Stimulated activated CD4-positive, alpha-beta T cell treated with anti-CD3 and anti-CD28 coated beads, TNF-alpha, amount 100 ng/mL, for 24 hours (primary cell): ENCODE measurements at regions not wholly inside any gene's neighbourhood (a gene's known extent, or its start where the extent isn't known, plus 50 kb on each side); places are given as distances from the start of the nearest gene placed in this dataset.
"Not testable (repeated sequence)": the region's sequence is repeated elsewhere in the genome, so short reads cannot be mapped to it uniquely, and the experiment has no call there.

Experiments
- DNase-seq, 3 experiments: peaks; one replicate each; pipeline ENCODE4 v3.0.0-alpha.2; 2020; ENCODE audit warnings: low read depth in 3 of 3

GRCh38 chr1:65020774-65021173 is 54.4 kb upstream of the JAK1 start:
- DNase-seq = no peak

- DNase-seq = no peak
Observed at GRCh38 chr1:65021795-65022194, 55.4 kb upstream of the JAK1 start.

DNA sequence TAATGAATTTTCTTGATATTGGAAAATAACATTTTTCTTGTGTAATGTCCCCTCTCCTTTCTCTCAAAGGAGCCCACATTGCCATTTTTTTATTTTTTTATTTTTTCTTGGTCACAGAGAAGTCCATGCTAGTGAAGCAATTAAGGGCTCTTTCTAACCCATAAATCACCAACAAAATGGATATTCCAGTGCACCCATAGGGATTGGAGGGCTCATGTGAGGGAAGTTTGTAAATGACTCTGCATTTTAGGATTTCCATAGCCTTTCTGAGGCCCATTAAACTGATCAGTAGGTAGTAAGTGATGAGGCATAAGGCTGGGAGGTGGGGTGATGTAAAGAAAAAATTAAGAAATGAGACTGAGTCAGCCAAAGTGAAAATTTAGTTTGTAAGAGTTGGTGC is 55.9 kb upstream of the JAK1 start:
- DNase-seq = no peak

- no peak for DNase-seq
Observed at GRCh38 chr1:65025794-65026193, 59.4 kb upstream of the JAK1 start.

DNA sequence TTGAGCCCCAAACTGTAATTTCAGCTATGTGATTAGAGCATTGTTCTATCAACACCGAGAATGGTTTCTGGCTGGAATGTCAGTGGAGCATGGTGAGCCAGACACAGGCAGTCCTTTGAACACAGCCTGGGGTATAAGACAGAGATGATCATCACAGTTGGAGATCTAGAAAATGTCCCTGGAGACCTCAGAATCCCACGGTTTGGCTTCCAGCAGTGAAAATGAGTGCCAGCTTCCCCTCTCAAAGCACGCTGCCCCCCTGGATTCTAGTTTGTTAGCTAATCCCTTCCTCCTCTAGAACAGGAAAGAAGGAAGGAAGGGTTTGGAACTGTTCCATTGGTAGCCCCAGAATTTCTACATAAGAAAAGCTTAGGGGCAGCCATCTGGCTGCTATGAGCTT is 59.9 kb upstream of the JAK1 start:
- DNase-seq = no peak

GRCh38 chr1:65027666-65028358 is 61.5 kb upstream of the JAK1 start:
- DNase-seq = no peak

- not testable (repeated sequence) for DNase-seq
Observed at GRCh38 chr1:65029434-65029833, 63.1 kb upstream of the JAK1 start.

- not testable (repeated sequence) for DNase-seq
Observed at GRCh38 chr1:65034879-65035278, 68.5 kb upstream of the JAK1 start.

DNA sequence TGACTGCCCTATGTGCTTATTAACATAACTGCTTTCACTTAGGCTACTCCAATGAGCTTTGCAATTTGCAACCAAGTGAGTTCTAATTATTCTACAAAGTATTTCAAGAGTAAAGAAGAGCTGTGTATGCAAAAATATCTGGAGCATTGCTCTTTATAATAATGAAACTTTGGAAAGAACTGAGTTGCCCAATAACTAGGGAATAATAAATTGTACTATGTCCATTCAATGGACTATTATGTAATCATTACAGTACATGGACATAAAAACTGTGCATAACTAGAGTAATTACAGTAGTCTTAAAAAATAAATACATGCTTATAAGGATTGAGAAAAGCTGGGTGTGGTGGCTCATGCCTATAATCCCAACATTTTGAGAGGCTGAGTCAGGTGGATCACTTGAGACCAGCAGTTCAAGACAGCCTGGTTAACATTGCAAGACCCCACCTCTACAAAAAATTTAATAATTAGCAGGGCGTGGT is 70.3 kb upstream of the JAK1 start:
- DNase-seq = no peak

DNA sequence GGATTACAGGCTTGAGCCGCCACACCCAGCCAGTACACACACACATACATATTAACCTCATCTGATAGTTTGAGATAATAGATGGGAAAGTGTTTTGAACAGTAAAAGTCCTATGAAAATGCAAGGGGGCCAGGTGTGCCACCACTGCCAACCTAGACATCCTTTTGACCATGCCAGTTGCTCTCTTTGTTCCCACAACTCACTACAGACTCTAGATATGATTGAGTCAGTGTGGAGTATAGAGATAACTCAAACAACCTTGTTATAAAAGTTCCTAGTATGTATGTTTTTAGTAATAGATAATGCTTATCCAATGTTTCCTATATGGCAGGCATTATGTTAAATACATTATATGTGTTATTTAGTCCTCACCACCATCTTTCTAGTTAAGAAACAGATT is 72.7 kb upstream of the JAK1 start:
- no peak for DNase-seq

GRCh38 chr1:65039508-65039907 is 73.2 kb upstream of the JAK1 start:
- DNase-seq = no peak

- no peak for DNase-seq
Observed at GRCh38 chr1:65042467-65042866, 76.1 kb upstream of the JAK1 start.

DNA sequence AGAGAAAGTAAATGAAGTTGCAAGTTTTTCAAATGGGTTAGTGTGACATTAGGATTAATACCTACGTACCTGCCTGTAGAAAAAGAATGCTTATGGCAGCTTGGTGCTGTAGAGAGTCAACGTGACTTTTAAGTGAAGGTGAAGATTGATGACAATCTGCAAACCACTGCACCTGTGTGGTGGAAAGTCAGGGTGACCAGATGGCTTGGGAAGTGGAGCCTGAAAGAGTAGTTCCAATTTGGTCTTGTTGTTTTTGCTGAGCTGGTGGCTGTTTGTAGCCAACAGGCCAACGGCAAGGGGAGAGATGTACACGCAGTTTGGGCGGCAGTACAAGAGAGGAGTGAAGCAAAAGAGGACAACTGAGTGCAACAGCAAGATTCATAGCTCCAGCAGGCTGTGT is 78.1 kb upstream of the JAK1 start:
- DNase-seq = no peak

GRCh38 chr1:65045022-65045817 is 78.9 kb upstream of the JAK1 start:
- no peak for DNase-seq

DNA sequence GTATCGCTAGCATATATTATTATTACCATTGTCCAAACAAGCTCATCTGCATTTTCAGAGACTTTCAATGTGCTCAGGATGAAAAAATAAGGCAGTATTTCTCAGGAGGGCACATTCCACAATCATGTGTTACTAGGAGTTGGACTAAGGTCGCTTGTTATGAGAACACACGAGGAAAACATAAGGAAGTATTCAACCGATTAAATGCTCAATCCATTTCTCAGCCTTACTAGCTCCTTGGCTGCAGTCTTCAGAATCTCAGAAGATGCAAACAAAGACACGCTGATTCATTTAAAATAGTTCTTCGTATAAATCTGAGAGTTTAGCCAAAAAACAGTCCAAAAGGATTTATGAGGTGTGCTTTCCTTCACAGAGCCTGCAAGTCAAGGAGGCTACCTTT is 82.0 kb upstream of the JAK1 start:
- no peak for DNase-seq

- DNase-seq = no peak
Observed at GRCh38 chr1:65049941-65050713, 83.8 kb upstream of the JAK1 start.

DNA sequence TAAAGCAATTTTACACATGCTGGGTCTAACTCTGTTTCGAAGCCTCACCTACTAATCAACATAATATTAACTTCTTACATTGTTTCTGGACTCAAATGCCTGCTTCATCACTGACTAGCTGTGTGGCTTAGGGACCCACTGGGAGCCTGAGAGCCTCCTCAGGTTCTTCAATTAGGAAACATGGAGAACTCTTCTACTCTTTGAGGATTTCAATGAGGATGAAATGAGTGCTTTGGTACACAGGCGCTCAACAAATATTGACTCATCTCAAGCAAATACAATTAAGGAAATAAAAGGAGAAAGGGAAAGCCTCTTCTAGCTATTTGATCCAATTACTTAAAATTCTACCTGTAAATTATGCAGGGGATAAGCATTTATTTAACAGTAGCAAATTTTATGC is 84.4 kb upstream of the JAK1 start:
- DNase-seq = no peak

GRCh38 chr1:65054481-65054880 is 88.1 kb upstream of the JAK1 start:
- no peak for DNase-seq

GRCh38 chr1:65055747-65056146 is 89.4 kb upstream of the JAK1 start:
- DNase-seq = no peak

DNA sequence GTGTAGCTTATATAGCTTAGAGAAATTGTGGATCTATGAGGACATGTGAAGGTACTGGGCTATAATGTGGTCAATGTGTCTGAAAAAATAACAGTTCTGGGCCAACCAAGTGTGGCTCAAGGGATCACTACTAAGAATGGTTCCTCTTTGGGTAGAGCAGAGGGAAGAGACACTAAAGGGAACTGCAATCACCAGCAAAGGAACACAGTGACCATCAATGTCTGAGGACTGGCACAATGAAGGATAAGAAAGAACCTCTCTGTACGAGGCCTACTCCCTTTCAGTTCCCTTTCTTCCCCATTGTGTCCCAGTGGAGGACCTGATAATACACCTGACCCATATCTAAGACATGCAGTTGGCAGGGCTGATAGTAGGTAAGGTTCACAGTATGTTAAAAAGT is 89.9 kb upstream of the JAK1 start:
- no peak for DNase-seq

DNA sequence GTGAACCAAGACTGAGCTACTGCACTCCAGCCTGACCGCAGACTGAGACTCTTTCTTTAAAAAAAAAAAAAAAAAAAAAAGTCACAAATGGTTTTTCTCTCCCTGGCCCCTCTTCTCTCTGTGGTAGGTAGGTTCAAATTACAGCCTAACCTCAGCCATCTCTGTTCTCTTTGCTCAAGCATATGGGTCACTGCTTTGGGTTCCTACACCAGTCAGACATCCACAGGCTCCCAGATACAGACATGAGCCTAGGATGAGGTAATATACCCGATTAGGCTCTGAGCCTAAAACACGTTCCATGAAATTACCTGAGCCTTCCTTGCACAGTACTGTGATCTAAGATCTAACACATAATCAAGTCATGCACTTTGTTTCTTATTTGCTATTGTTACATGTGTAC is 90.5 kb upstream of the JAK1 start:
- no peak for DNase-seq

GRCh38 chr1:65059930-65060538 is 88.0 kb upstream of the AK4 start:
- no peak for DNase-seq
